ENCODE measurements at regions not wholly inside any gene's neighbourhood (a gene's known extent, or its start where the extent isn't known, plus 50 kb on each side); places are given as distances from the start of the nearest gene placed in this dataset.
A peak's percentile ranks its signal among the peaks of the same experiment; 100 is the strongest.
"Not testable (repeated sequence)": the region's sequence is repeated elsewhere in the genome, so short reads cannot be mapped to it uniquely, and the experiment has no call there.

DNA sequence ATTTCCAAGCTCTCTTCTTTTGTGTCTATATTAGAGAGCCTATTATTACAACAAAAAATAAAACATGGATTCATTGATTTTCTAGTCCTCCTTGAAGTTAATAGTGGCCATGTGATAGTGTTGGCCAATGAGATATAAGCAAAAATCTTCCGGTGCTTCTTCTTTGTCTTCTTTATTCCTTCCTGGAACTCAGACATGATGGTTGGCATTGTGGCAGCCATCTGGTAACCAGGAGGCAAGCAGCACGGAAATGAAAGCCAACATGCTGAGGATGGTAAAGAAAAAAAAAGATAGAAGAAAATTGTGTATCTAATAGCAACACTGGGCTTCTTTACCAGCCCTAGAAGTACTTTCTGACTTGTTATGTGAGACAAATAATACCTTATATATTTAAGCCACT is 50.8 kb upstream of the SEL1L start:
- DNase-seq = no peak

DNA sequence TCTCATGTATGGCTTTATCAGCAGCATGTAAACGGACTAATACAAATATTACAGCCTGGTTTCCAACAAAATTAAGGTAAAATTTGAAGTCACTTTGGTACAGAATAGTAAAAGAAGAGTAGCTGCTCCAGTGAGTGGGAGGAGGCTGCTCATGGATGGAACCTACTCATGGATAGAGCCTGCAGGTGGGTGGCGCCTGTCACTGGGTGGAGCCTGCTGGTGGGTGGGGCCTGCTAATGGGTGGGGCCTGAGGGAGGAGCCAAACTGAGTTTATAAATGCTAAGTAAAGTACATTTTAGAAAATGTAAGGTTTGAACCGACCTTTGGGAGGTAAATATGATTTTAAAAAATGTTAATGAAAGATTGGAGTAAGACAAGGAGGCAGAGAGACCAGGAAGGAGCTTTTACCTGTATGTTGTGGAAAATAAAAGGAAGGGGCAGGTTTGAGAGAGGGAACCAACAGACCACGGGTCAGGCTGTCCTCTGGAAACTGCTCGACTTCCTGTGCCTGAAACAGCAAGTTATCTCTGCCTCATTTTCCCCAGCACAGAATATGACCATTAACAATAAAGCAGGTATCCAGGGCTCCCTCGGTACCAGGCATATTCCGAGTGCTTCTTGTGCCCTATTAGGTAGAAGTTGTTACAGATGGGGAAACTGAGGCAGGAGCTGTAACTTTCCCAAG is 55.9 kb upstream of the SEL1L start:
- no peak for DNase-seq

DNA sequence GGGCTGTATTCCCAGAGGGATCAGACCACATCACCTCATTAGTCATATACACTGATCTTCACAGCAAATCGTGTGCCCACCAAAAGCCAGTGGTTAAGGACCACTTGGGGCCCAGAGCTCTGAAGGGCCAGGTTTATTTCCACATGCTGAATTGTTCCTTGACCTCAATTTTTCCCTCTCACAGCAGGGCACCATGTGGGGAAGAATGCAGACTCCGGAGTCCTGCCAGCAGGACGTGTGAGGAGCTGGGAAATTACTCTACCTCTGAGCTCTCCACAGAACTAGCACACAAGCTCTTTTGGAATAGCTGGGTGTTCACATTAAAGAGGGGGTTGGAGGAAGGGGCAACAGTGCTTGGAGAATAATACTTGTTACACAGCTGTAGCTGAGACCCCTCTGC is 57.6 kb upstream of the SEL1L start:
- no peak for DNase-seq

DNA sequence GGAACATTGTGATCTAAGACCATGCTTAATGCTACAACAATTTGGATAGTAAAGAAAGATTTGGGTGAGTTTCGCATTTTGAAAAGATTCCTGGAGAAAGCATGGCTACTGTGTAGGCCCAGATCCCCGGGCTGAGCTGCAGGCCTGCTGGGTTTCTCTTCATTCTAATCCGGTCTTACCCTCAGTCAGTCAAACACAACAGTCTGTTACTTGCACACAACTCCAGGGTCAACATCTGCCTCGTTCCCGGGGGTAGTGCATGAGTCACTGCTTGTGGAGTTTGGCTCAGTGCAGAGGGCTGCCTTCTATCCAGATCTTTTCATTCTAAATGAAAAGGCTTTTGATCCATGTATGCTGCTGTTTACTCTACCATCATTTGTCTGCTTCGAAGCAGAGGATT is 60.4 kb upstream of the SEL1L start:
- no peak for DNase-seq

DNA sequence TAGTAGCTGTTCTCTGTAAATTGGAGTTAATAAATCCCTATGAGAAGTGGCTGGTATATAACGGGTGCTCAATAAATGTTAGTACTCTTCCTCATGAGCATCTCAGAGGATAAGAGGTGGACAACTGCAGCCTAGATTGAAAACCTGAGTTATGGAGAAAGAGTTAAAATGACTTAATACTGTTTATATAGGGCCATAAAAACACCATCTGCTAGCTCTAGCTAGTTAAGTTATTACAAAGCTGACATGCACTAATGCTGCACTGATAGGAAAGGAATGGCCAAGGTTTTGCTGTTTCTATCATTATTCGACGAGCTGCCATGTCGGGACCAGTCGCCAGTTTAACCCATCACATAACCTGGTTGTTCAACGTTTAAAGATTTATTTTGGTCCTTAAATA is 72.0 kb upstream of the SEL1L start:
- no peak for DNase-seq

DNA sequence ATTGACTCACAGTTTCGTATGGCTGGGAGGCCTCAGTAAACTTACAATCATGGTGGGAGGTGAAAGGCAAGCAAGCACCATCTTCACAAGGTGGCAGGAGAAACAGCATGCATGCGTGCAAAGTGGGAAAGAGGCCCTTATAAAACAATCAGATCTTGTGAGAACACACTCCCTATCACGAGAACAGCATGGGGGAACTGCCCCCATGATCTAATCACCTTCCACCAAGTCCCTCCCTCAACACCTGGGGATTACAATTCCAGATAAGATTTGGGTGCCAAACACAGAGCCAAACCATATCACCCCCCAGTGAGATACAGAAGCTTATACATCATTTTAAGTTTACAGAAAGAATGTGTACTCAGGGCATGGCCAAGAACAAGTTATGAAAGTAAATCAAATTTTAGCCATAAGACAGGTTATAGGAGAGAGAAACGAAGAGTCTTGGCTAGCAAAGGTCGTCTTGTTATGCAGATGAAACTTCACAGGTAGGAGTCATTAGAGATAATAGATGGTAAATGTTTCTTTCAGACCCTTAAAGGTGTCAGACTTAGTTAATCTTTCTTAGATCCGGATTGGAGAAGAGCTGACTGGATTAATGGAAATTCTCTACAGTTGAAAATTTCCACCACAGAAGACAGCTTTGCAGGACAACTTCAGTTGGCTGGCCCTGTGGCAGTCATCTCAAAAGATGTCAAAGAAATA is 79.8 kb upstream of the SEL1L start:
- no peak for DNase-seq

DNA sequence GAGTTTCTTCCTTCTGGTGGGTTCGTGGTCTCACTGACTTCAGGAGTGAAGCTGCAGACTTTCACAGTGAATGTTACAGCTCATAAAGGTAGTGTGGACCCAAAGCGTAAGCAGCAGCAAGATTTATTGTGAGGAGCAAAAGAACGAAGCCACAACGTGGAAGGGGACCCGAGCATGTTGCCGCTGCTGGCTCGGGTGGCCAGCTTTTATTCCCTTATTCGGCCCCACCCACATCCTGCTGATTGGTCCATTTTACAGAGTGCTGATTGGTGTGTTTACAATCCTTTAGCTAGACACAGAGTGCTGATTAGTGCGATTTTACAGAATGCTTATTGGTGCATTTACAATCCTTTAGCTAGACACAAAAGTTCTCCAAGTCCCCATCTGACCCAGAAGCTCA is 80.6 kb upstream of the SEL1L start:
- DNase-seq = not testable (repeated sequence)

DNA sequence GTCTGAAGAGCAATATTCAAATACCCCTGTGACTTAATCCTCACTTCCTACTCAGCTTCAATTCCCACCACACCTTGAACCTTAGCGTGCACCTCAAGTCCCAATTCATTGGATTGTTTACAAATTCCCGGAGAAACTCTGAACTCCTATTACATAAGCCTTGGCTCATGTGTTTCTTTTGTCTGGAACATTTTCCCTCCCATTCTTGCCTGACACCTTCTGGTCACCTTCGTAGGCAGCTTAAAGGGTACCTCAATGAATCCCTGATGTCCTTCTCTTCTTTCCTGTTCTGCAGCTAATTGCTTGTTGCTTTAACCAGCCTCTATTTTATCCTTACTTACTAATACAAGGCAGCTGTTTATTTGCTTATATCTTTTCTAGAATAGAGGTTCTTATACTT is 85.0 kb upstream of the SEL1L start:
- DNase-seq = no peak

DNA sequence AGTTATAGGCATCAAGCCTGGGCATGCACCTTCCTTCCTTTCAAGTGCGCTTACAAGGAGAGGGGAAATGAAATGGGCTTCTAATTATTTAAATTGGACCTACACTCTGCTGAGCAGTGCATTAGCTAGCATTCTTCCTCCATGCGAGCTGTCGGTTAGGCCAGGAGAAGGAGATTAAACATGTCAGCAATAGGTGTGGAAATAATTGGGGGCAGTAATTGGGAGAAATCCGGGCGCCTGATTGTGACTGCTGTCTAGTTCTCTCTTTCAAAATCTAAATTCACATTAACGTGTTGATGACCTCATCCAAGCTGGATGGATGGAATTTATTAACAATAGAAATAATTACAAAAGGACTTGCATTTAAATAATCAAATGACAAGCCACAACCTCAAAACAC is 86.2 kb upstream of the SEL1L start:
- no peak for DNase-seq

DNA sequence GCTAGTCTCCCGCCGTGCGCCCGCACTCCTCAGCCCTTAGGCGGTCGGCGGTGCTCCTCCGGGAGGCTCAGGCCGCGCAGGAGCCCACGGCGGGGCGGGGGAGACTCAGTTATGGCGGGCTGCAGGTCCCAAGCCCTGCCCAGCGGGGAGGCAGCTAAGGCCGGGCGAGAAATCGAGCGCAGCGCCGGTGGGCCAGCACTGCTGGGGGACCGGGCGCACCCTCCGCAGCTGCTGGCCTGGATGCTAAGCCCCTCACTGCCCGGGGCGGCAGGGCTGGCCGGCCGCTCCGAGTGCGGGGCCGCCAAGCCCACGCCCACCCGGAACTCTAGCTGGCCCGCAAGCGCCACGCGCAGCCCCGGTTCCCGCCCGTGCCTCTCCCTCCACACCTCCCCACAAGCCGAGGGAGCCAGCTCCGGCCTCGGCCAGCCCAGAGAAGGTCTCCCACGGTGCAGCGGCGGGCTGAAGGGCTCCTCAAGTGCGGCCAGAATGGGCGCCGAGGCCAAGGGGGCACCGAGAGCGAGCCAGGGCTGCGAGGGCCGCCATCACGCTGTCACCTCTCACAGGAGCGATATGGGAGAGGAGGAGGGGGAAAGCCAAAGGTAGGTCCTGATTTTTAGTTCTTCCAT is 90.2 kb upstream of the SEL1L start:
- not testable (repeated sequence) for DNase-seq

DNA sequence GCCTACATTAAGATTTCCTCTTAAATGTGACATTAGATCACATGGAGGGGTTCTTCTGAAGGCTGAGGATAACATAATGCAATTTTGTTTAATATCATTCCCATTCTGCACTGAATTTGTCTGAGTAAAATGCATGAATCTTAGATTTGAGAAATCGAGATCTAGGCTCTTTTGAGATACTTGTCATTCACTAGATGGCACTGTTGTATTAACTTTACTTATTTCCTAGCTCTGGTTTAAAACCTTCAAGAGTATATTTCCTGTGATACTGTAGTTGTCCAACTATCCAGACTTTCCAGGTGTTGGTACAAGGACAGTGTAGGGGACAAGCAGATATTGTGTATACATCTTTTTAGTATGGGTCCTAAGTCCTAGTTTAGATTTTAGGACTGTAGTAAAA is 91.7 kb upstream of the SEL1L start:
- DNase-seq = peak in 1 of 2 donors; percentile 14

DNA sequence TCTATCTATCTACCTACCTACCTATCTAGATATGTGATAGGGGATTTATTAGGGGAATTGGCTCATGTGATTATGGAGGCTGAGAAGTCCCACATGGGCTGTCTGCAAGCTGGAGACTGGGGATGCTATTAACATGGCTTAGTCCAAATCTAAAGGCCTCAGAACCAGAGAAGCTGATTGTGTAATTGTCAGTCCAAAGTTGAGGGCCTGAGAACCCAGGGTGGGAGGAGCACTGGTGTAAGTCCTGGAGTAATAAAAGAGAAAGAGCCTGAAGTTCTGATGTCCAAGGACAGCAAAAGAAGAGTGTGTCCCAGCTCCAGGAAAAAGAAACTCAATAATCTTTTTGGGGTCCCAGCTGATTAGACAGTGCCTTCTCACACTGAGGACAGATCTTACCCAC is 98.5 kb upstream of the SEL1L start:
- no peak for DNase-seq

DNA sequence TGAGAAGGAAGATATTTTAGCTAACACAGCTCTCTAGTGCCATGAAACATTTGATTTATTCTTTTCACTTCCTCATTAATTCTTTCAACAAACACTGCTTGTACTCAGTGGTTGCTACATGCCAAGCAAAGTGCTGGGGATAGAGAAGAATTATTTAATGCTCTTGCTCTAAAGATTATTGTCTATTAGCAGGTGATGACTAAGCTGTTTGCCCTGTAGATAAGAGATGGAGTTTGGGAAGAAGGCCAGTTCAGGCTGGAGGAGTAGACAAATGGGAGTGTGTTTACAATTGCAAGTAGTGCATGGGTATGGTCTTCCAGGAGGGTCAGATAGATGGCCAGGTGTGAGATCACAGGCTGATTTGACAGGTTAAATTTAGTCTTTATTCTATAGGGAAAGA is 99.8 kb upstream of the SEL1L start:
- no peak for DNase-seq

DNA sequence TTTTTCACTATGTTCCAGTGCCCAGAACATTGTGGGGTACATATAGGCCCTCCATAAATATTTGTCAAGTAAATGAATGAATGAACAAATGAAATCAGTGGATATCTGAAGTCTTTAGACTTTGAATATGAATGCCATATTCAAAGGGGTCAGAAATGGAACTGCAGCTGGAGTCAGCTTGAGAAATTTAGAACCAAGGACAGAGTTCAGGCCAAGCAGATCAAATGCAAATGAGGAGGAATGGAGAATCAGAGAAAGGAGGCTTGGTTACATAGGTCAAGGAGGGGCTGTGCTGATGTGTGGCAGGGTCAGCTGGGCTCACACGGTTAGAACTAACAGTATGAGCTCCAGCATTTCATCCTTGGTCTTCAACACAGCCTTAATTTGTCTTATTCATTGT is 104.0 kb upstream of the SEL1L start:
- no peak for DNase-seq

DNA sequence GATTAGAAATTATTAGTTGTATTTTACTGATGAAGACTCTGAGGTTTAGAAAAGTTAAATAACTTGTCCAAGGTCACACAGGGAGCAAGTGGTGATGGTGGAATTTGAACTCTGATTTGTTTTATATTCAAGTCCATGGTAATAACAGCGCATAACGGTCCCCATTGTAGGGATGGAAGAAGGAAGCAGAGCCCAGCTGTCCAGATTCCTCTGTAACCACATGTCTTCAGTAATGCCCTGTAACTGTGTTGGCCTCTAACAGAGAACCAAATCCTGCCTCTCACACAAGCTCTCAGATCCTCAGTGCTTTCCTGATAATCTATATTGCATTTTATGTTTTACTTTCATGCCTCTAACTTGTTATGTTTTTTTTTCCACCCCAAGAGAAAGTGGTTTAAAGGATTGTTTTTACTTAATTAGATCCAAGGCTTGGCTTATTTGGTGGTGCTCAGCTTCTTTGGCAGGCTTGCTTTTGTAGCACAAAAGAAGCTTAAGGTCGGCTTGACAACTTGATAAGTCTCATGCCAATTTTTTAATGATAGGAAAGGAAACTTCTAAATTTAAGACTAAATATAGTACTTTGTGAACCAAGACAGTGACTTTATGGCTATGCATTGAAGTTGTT is 105.1 kb upstream of the SEL1L start:
- DNase-seq = no peak

DNA sequence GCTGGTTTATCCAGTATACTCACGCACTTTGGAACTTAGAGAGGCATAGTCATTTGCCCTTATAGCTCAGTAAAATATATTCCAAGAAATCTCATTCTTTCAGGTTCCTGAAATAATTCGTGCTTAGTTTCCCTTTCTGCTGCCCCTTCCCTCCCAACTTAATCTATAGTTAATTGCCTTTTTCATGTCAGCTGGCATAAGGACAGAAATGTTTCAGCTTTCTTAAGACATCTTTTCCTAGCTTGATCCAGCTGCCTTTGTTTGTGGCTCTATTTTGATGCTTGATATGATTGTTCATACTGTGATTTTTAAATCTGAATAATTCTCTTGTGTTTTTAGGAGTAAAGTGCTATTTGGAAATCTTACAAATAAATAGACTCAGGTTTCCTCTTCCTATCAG is 120.0 kb upstream of the SEL1L start:
- DNase-seq = no peak

DNA sequence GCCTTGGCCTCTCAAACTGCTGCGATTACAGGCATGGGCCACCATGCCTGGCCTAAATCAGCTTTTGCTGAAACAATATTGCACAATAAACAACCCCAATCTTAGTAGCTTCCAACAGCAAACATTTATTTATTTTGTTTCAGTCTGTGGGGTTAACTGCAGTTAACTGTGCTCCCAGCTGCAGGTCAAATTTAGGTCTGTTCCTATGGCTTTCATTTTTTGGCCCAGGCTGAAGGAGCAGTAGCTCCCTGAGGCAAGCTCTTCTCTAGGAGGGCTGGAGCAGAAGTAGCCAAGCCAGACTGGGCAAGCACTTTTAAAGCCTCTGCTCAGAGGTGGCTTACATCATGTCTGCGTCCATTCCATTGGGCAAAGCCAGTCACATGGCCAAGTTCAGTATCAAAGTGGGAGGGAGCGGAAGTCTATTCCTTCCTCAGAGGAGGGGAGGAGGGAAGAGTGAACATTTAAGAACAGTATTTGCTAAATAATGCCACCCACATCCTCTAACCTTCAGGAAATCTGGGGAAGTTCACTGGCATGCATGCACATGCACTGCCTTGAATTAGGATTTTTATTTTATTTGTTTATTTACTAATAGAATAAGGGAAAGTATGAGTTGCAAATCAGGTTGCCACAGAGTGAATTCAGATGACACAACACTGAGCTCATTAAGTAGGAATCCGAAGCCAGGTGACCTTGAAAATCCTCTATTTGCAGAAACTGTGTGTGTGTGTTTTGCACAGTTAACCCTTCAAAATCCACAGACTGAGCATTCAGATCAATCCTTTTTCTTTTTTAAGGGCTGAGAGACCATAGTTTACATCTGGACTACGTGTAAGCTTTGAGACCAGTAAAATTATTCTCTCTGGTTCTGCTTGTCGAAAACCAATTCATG is 122.0 kb upstream of the SEL1L start:
- DNase-seq = no peak

DNA sequence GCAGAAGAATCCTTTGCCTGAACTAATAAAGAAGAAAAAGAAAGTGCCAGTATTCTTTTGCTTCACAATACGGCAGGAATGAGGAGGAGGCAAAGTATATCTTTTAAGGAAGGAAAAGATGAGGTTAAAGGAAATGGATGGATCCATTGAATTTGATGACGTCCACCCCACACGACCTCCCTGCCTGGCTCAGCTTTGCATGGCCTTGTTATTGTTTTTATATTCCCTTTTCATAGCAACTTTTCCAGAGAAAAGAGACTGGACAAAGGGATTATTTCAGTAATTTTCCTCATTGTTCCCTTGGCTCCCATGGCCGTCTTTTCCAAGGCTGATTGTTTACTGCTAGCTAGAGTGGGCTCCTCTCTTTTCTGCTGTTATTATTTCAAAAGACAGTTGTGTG is 123.2 kb upstream of the SEL1L start:
- DNase-seq = no peak

DNA sequence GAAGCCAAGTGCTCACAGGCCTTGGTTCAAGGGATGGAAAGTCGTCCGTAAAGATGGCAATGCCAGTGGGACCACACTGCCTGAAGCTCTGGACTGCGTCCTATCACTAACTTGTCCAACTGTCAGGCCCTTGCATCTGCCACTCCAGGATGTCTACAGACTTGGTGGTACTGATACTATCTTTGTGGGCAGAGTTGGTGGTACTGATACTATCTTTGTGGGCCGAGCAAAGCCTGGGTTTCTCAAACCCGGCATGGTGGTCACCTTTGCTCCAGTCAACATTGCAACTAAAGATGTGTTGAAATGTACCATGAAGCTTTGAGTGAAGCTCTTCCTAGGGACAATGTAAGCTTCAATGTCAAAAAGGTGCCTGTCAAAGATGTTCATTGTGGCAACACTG is 128.4 kb upstream of the SEL1L start:
- no peak for DNase-seq

DNA sequence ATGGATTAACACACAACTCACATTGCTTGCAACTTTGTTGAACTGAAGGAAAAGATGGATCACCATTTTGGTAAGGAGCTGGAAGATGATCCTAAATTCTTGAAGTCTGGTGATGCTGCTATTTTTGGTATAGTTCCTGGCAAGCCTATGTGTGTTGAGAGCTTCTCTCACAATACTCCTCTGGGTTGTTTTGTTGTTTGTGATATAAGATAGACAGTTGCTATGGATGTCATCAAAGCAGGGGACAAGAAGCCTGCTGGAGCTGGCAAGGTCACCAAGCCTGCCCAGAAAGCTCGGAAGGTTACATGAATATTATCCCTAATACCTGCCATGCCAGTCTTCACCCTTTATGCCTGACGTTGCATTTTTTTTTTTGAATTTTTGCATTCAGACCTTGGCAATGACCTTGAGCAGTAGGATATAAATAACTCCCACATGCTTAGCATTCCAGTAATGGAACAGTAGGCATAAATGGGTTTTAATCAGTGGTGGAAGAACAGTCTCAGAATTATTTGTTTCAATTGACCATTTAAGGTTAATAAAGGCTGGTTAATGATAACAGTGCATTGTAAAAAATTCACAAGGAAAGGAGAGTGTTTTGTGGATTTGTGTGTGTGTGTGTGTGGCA is 129.0 kb upstream of the SEL1L start:
- DNase-seq = no peak

DNA sequence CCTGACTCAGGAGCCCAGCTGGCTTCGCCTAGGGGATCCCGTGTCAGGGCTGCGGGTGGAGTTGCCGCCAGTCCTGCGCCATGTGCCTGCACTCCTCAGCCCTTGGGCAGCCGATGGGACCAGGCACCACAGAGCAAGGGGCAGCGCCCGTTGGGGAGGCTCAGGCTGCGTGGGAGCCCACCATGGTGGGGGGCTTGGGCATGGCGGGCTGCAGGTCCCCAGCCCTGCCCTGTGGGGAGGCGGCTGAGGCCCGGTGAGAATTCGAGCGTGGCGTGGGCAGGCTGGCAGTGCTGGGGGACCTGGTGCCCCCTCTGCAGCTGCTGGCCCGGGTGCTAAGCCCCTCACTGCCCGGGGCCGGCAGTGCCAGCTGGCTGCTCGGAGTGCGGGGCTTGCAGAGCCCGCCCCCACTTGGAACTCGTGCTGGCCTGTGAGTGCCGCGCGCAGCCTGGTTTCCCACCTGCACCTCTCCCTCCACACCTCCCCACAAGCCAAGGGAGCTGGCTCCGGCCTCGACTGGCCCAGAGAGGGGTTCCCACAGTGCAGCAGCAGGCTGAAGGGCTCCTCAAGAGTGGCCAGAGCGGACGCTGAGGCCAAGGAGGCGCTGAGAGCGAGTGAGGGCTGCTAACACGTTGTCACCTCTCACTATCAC is 135.1 kb upstream of the SEL1L start:
- DNase-seq = no peak

DNA sequence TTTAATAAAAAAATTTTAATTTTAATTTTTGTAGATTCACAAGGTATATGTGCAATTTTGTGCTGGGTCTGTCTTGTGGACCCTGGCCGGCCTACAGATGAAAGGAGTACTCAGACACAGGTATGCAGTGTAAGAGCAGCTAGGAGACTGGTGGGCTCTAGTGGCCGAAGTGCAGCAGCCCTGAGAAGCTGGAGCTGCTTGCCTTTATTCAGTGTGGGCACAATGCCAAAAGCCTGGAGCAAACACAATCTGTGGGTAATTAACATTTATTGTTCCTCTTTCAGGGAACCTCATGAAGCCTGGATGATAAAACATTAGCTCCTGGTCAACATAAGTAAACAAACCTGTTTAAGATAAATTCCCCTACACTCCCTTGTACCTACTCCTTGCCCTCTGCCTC is 135.7 kb upstream of the SEL1L start:
- DNase-seq = no peak
